Osteocyte (in vitro differentiated cells): ENCODE measurements at regions not wholly inside any gene's neighbourhood (a gene's known extent, or its start where the extent isn't known, plus 50 kb on each side); places are given as distances from the start of the nearest gene placed in this dataset.
"Not testable (repeated sequence)": the region's sequence is repeated elsewhere in the genome, so short reads cannot be mapped to it uniquely, and the experiment has no call there.

Experiments used
- DNase-seq: peaks from one replicate; pipeline ENCODE4 v3.0.0; 2021; ENCODE audit warnings: mixed read lengths; ENCODE audit not compliant: unreplicated experiment; ENCODE audit errors: extremely low spot score
- H3K27ac Mint-ChIP-seq: one replicate; pipeline ENCODE4 v1.8.0; 2021; ENCODE audit warnings: mild to moderate bottlenecking, mixed read lengths; ENCODE audit not compliant: unreplicated experiment
- H3K27me3 Mint-ChIP-seq: one replicate; pipeline ENCODE4 v1.8.0; 2021; ENCODE audit warnings: mixed read lengths; ENCODE audit not compliant: unreplicated experiment
- H3K36me3 Mint-ChIP-seq: one replicate; pipeline ENCODE4 v1.8.0; 2021; ENCODE audit warnings: mixed read lengths; ENCODE audit not compliant: unreplicated experiment
- H3K4me1 Mint-ChIP-seq: one replicate; pipeline ENCODE4 v1.8.0; 2021; ENCODE audit warnings: mixed read lengths; ENCODE audit not compliant: unreplicated experiment
- H3K4me3 Mint-ChIP-seq: one replicate; pipeline ENCODE4 v1.8.0; 2021; ENCODE audit warnings: mild to moderate bottlenecking, moderate library complexity, mixed read lengths; ENCODE audit not compliant: unreplicated experiment
- H3K9me3 Mint-ChIP-seq: one replicate; pipeline ENCODE4 v1.8.0; 2021; ENCODE audit warnings: mixed read lengths; ENCODE audit not compliant: unreplicated experiment
- TF ChIP-seq, protein P1 (sequence below): fragments of 200-600 bp; sonication (generic); IDR thresholded peaks from 2 replicates; pipeline ENCODE4 v1.5.0; 2021; ENCODE audit warnings: antibody characterized with exemption, mild to moderate bottlenecking, moderate library complexity

GRCh38 chr16:54985156-54985555 is 54.5 kb downstream of the IRX5 start:
- TF ChIP-seq, protein P1, sequence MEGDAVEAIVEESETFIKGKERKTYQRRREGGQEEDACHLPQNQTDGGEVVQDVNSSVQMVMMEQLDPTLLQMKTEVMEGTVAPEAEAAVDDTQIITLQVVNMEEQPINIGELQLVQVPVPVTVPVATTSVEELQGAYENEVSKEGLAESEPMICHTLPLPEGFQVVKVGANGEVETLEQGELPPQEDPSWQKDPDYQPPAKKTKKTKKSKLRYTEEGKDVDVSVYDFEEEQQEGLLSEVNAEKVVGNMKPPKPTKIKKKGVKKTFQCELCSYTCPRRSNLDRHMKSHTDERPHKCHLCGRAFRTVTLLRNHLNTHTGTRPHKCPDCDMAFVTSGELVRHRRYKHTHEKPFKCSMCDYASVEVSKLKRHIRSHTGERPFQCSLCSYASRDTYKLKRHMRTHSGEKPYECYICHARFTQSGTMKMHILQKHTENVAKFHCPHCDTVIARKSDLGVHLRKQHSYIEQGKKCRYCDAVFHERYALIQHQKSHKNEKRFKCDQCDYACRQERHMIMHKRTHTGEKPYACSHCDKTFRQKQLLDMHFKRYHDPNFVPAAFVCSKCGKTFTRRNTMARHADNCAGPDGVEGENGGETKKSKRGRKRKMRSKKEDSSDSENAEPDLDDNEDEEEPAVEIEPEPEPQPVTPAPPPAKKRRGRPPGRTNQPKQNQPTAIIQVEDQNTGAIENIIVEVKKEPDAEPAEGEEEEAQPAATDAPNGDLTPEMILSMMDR = no peak
- Mint-ChIP-seq H3K4me1 (no peaks in the 10 kb centered on the region), H3K4me3 (no peak overlapping the region), H3K27ac (no peak overlapping the region), H3K9me3 (no peaks in the 10 kb centered on the region), H3K36me3 (no peaks in the 10 kb centered on the region), H3K27me3 (peaks cover 8% of the 10 kb centered on the region)
- no peak for DNase-seq

- H3K4me3 Mint-ChIP-seq = no peak overlapping the region
- TF ChIP-seq, protein P1 = no peak
- H3K27me3 Mint-ChIP-seq = peaks cover 8% of the 10 kb centered on the region
- H3K27ac Mint-ChIP-seq = no peak overlapping the region
- no peak for DNase-seq
- H3K4me1 Mint-ChIP-seq = no peaks in the 10 kb centered on the region
- no peaks in the 10 kb centered on the region for H3K9me3 Mint-ChIP-seq
- no peaks in the 10 kb centered on the region for H3K36me3 Mint-ChIP-seq
Observed at GRCh38 chr16:54985668-54986067, 55.0 kb downstream of the IRX5 start.

DNA sequence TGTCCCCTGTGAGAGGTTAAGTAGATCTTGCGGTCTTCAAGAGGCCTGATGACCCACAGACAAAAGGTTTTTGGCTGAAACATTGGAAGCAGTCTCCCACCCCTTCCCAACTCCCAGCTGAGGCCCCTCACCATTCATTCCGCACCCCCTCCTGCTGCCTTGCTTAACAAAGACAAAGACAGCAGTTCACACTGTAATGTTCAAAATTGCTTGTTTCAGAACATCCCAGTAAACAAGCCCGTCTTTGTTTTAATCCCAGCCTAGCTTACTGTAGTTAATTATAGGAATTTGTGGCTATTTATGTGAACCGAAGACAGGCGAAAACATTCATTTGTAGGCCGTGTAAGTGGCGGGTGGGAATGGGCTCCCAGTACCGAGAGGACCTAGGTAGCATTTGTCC is 55.7 kb downstream of the IRX5 start:
- no peaks in the 10 kb centered on the region for H3K4me1 Mint-ChIP-seq
- H3K27ac Mint-ChIP-seq = no peak overlapping the region
- no peak overlapping the region for H3K4me3 Mint-ChIP-seq
- peaks cover 8% of the 10 kb centered on the region for H3K27me3 Mint-ChIP-seq
- H3K9me3 Mint-ChIP-seq = no peaks in the 10 kb centered on the region
- TF ChIP-seq, protein P1 = no peak
- no peaks in the 10 kb centered on the region for H3K36me3 Mint-ChIP-seq
- no peak for DNase-seq

DNA sequence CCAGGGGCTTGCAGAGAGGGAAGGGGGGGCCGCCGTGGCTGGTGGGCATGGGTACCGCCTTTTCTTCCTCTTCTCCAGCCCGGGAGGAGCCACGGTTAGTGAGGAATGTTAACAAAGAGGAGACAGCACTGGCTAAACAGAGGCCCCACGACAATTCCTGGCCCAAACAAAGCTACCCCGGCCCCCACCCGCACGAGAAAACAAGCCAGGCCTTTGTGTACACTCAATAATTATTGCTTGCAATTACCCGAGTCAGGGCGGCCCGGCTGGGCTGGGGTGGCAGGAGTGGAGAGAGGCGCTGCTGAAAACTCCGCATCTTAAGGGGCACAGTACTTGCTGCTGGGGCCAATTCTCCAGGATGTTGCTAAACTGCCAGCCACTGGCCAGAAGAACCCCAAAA is 56.4 kb downstream of the IRX5 start:
- H3K36me3 Mint-ChIP-seq = no peaks in the 10 kb centered on the region
- no peaks in the 10 kb centered on the region for H3K4me1 Mint-ChIP-seq
- DNase-seq = no peak
- H3K27me3 Mint-ChIP-seq = peaks cover 10% of the 10 kb centered on the region
- no peak overlapping the region for H3K4me3 Mint-ChIP-seq
- H3K27ac Mint-ChIP-seq = no peak overlapping the region
- TF ChIP-seq, protein P1 = no peak
- H3K9me3 Mint-ChIP-seq = no peaks in the 10 kb centered on the region

DNA sequence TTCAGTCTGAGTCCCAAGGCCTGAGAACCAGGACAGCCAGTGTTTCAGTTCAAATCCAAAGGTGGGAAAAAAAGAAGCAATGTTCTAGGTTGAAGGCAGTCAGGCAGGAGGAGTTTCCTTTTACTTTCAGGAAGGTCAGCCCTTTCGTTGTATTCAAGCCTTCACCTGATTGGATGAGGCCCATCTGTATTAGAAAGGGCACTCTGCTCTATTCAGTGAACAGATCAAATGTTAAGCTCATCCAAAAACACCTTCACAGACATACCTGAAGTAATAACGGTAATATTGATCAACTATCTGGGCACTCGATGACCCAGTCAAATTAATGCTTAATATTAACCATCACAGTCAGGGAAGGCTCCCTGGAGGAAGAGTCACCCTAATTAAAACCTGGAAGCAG is 60.9 kb downstream of the IRX5 start:
- Mint-ChIP-seq H3K27me3 (peaks cover 16% of the 10 kb centered on the region), H3K9me3 (no peaks in the 10 kb centered on the region), H3K4me1 (no peaks in the 10 kb centered on the region), H3K36me3 (no peaks in the 10 kb centered on the region), H3K27ac (no peak overlapping the region), H3K4me3 (no peak overlapping the region)
- no peak for DNase-seq
- TF ChIP-seq, protein P1 = no peak

DNA sequence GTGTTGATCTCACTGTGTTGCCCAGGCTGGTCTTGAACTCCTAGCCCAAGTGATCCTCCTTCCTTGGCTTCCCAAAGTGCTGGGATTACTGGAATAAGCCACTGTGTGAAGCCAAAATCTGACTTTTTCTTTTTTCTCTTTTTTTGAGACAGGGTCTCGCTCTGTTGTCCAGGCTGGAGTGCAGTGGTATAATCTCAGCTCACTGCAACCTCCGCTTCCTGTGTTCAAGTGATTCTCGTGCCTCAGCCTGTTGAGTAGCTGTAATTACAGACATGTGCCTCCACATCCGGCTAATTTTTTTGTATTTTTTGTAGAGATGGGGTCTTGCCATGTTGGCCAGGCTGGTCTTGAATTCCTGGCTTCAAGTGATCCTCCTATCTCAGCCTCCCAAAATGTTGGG is 61.3 kb downstream of the IRX5 start:
- H3K27ac Mint-ChIP-seq, H3K36me3 Mint-ChIP-seq, H3K9me3 Mint-ChIP-seq, H3K4me3 Mint-ChIP-seq, DNase-seq, H3K4me1 Mint-ChIP-seq: not testable (repeated sequence)
- H3K27me3 Mint-ChIP-seq = peaks cover 16% of the 10 kb centered on the region
